ENCODE measurements at regions not wholly inside any gene's neighbourhood (a gene's known extent, or its start where the extent isn't known, plus 50 kb on each side); places are given as distances from the start of the nearest gene placed in this dataset.

- TF ChIP-seq, protein P1, sequence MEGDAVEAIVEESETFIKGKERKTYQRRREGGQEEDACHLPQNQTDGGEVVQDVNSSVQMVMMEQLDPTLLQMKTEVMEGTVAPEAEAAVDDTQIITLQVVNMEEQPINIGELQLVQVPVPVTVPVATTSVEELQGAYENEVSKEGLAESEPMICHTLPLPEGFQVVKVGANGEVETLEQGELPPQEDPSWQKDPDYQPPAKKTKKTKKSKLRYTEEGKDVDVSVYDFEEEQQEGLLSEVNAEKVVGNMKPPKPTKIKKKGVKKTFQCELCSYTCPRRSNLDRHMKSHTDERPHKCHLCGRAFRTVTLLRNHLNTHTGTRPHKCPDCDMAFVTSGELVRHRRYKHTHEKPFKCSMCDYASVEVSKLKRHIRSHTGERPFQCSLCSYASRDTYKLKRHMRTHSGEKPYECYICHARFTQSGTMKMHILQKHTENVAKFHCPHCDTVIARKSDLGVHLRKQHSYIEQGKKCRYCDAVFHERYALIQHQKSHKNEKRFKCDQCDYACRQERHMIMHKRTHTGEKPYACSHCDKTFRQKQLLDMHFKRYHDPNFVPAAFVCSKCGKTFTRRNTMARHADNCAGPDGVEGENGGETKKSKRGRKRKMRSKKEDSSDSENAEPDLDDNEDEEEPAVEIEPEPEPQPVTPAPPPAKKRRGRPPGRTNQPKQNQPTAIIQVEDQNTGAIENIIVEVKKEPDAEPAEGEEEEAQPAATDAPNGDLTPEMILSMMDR (IDR thresholded peaks at IDR 0.05) = no peak
- no peak for TF ChIP-seq POLR2AphosphoS5 (IDR thresholded peaks at IDR 0.05)
These were observed 641.7 kb upstream of the TMEM132C start for GRCh38 chr12:127625176-127625771.

Data from prostate gland (tissue), 2 donors.